ENCODE measurements at regions not wholly inside any gene's neighbourhood (a gene's known extent, or its start where the extent isn't known, plus 50 kb on each side); places are given as distances from the start of the nearest gene placed in this dataset.

DNA sequence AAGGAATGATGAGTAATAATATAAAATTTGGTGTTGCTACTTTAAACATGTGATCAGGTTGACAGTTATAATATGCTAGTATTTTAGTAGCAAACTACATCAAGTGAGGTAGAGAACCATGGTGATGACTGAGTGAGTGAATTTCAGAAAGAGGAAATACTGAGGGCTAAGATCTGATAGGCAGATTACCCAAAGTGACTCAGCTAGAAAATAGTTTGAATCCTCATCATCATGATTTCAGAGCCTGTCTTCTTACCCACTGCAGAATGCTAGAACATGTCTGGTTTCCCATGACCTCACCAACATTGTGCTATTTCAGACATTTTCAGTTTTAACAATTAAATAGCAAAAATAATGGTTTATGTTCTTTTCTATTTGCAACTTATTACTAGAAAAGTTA, 602.1 kb downstream of the TAF11L14 start:
- Histone ChIP-seq H3K27me3 (ENCODE audit: insufficient read depth, low read length) (no peaks in the 10 kb centered on the region), H4K91ac (ENCODE audit: low read depth, low read length) (no peak overlapping the region), H3K4me3 (ENCODE audit: low read depth, low read length) (no peak overlapping the region), H2BK12ac (ENCODE audit: low read length) (no peak overlapping the region), H3K79me1 (ENCODE audit: low read length) (no peaks in the 10 kb centered on the region), H2AK5ac (ENCODE audit: low read length) (no peak overlapping the region), H3K9me3 (ENCODE audit: insufficient read depth, low read depth, low read length) (no peaks in the 10 kb centered on the region), H2AFZ (ENCODE audit: insufficient read depth, low read length, poor library complexity) (no peak overlapping the region), H3K36me3 (ENCODE audit: control insufficient read depth in 1 of 2, insufficient read depth in 2 of 2, low read length in 2 of 2) (no peaks in the 10 kb centered on the region), H3K14ac (ENCODE audit: low read length) (no peak overlapping the region), H4K12ac (ENCODE audit: low read depth, low read length) (no peak overlapping the region), H3K27ac (ENCODE audit: low read depth, low read length) (no peak overlapping the region), H2BK120ac (ENCODE audit: insufficient read depth, low read length, poor library complexity) (no peak overlapping the region), H3K9ac (ENCODE audit: low read length) (no peak overlapping the region), H3K79me2 (ENCODE audit: control insufficient read depth, insufficient read depth, low read length, poor library complexity) (no peaks in the 10 kb centered on the region), H3K18ac (ENCODE audit: low read length) (no peak overlapping the region), H3K23ac (ENCODE audit: low read length) (no peak overlapping the region), H3K4me2 (ENCODE audit: low read length) (no peak overlapping the region), H2BK5ac (ENCODE audit: low read depth, low read length, poor library complexity) (no peak overlapping the region), H3K4ac (ENCODE audit: low read depth, low read length) (no peak overlapping the region), H3K4me1 (ENCODE audit: control insufficient read depth in 1 of 2, insufficient read depth in 2 of 2, low read length in 2 of 2) (no peaks in the 10 kb centered on the region), H4K8ac (ENCODE audit: low read depth, low read length) (no peak overlapping the region)
- DNase-seq, result peak; percentile 5 to 50

DNA sequence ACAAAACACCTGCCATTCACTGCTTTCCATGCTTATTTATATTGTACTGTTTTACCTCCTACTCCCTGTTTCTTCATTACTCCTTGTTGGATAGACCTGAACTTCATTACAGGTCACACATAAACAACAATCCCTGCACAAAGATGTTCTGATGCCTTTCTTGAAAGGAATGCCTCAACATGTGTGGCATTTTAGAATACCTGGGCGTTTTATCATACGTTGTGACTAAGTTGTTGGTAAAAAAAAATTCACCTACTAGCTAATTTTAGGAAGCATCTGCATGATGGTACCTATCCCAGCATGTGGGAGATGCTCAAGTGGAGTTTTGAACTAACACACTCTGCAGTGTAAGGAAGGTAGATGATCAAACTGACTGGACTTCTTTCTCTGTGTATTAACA, 604.1 kb downstream of the TAF11L14 start:
- Histone ChIP-seq H2BK12ac (ENCODE audit: low read length) (no peak overlapping the region), H3K27me3 (ENCODE audit: insufficient read depth, low read length) (no peaks in the 10 kb centered on the region), H2BK5ac (ENCODE audit: low read depth, low read length, poor library complexity) (no peak overlapping the region), H4K12ac (ENCODE audit: low read depth, low read length) (no peak overlapping the region), H3K27ac (ENCODE audit: low read depth, low read length) (no peak overlapping the region), H3K14ac (ENCODE audit: low read length) (no peak overlapping the region), H3K9me3 (ENCODE audit: insufficient read depth, low read depth, low read length) (no peaks in the 10 kb centered on the region), H3K4ac (ENCODE audit: low read depth, low read length) (no peak overlapping the region), H4K91ac (ENCODE audit: low read depth, low read length) (no peak overlapping the region), H2AFZ (ENCODE audit: insufficient read depth, low read length, poor library complexity) (no peak overlapping the region), H3K18ac (ENCODE audit: low read length) (no peak overlapping the region), H3K4me1 (ENCODE audit: control insufficient read depth in 1 of 2, insufficient read depth in 2 of 2, low read length in 2 of 2) (no peaks in the 10 kb centered on the region), H4K8ac (ENCODE audit: low read depth, low read length) (no peak overlapping the region), H3K36me3 (ENCODE audit: control insufficient read depth in 1 of 2, insufficient read depth in 2 of 2, low read length in 2 of 2) (no peaks in the 10 kb centered on the region), H2AK5ac (ENCODE audit: low read length) (no peak overlapping the region), H3K23ac (ENCODE audit: low read length) (no peak overlapping the region), H3K4me3 (ENCODE audit: low read depth, low read length) (no peak overlapping the region), H3K79me2 (ENCODE audit: control insufficient read depth, insufficient read depth, low read length, poor library complexity) (no peaks in the 10 kb centered on the region), H3K9ac (ENCODE audit: low read length) (no peak overlapping the region), H2BK120ac (ENCODE audit: insufficient read depth, low read length, poor library complexity) (no peak overlapping the region), H3K4me2 (ENCODE audit: low read length) (no peak overlapping the region), H3K79me1 (ENCODE audit: low read length) (no peaks in the 10 kb centered on the region)
- WGBS (ENCODE audit: extremely low coverage, insufficient coverage, insufficient read length), result no CpG with 5 or more reads among the region's 2 CpGs
- peak in 1 of 2 donors; percentile 15 for DNase-seq

DNA sequence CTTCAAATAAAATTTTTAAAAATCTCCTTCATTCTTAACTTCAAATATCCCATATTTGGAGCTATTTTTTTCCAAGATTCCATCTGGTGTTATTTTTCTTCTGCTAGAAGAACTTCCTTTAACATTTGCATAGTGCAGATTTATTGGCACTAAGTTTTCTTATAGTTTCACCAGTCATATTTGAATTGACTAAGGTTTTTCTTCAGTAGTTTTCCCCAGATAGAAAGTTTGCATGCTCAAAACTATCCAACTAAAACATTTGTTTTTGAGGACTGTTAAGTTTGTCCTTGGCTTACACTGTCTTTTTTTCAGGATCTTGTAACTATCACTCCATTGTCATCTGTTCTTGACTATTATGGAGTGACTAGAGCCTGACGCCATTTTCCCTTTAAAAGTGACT, 606.7 kb downstream of the TAF11L14 start:
- H3K4me2 ChIP-seq (ENCODE audit: low read length), result no peak overlapping the region
- no peak overlapping the region for H3K14ac ChIP-seq (ENCODE audit: low read length)
- no peaks in the 10 kb centered on the region for H3K9me3 ChIP-seq (ENCODE audit: insufficient read depth, low read depth, low read length)
- H2BK5ac ChIP-seq (ENCODE audit: low read depth, low read length, poor library complexity), result no peak overlapping the region
- H3K9ac ChIP-seq (ENCODE audit: low read length), result no peak overlapping the region
- H3K27ac ChIP-seq (ENCODE audit: low read depth, low read length), result no peak overlapping the region
- no peaks in the 10 kb centered on the region for H3K79me2 ChIP-seq (ENCODE audit: control insufficient read depth, insufficient read depth, low read length, poor library complexity)
- no peak overlapping the region for H2AFZ ChIP-seq (ENCODE audit: insufficient read depth, low read length, poor library complexity)
- H3K4me1 ChIP-seq (ENCODE audit: control insufficient read depth in 1 of 2, insufficient read depth in 2 of 2, low read length in 2 of 2), result no peaks in the 10 kb centered on the region
- H3K18ac ChIP-seq (ENCODE audit: low read length), result no peak overlapping the region
- H4K8ac ChIP-seq (ENCODE audit: low read depth, low read length), result no peak overlapping the region
- no peaks in the 10 kb centered on the region for H3K36me3 ChIP-seq (ENCODE audit: control insufficient read depth in 1 of 2, insufficient read depth in 2 of 2, low read length in 2 of 2)
- H3K4me3 ChIP-seq (ENCODE audit: low read depth, low read length), result no peak overlapping the region
- H3K27me3 ChIP-seq (ENCODE audit: insufficient read depth, low read length), result no peaks in the 10 kb centered on the region
- no peak for DNase-seq
- H3K23ac ChIP-seq (ENCODE audit: low read length), result no peak overlapping the region
- H3K4ac ChIP-seq (ENCODE audit: low read depth, low read length), result no peak overlapping the region
- H4K91ac ChIP-seq (ENCODE audit: low read depth, low read length), result no peak overlapping the region
- no peaks in the 10 kb centered on the region for H3K79me1 ChIP-seq (ENCODE audit: low read length)
- H2AK5ac ChIP-seq (ENCODE audit: low read length), result no peak overlapping the region
- H2BK120ac ChIP-seq (ENCODE audit: insufficient read depth, low read length, poor library complexity), result no peak overlapping the region
- H4K12ac ChIP-seq (ENCODE audit: low read depth, low read length), result no peak overlapping the region
- WGBS (ENCODE audit: extremely low coverage, insufficient coverage, insufficient read length), result no CpG with 5 or more reads among the region's 1 CpG
- H2BK12ac ChIP-seq (ENCODE audit: low read length), result no peak overlapping the region

DNA sequence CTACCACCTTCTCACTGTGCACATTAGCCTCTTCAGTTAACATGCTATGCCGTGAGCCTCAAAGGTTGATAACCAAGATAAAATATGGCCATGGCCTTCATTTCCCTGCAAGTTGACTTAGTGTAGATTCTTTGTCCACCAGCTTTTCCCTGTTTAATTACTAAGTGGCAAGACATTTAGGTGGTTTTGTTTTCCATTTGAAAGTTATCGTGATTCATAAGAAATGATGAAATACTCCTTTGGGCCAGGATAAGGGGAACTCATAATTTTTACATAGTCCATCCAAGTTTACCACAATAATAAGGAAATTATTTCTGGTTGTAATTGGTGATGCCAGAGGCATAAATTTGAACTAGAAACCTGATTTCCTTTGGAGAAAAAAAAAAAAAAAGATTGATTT, 609.6 kb downstream of the TAF11L14 start:
- DNase-seq, result no peak
- Histone ChIP-seq H2BK5ac (ENCODE audit: low read depth, low read length, poor library complexity) (no peak overlapping the region), H3K4me2 (ENCODE audit: low read length) (no peak overlapping the region), H3K4me1 (ENCODE audit: control insufficient read depth in 1 of 2, insufficient read depth in 2 of 2, low read length in 2 of 2) (no peaks in the 10 kb centered on the region), H3K9me3 (ENCODE audit: insufficient read depth, low read depth, low read length) (no peaks in the 10 kb centered on the region), H3K79me2 (ENCODE audit: control insufficient read depth, insufficient read depth, low read length, poor library complexity) (no peaks in the 10 kb centered on the region), H2AFZ (ENCODE audit: insufficient read depth, low read length, poor library complexity) (no peak overlapping the region), H4K12ac (ENCODE audit: low read depth, low read length) (no peak overlapping the region), H3K4me3 (ENCODE audit: low read depth, low read length) (no peak overlapping the region), H3K27ac (ENCODE audit: low read depth, low read length) (no peak overlapping the region), H3K9ac (ENCODE audit: low read length) (no peak overlapping the region), H3K36me3 (ENCODE audit: control insufficient read depth in 1 of 2, insufficient read depth in 2 of 2, low read length in 2 of 2) (no peaks in the 10 kb centered on the region), H4K91ac (ENCODE audit: low read depth, low read length) (no peak overlapping the region), H3K23ac (ENCODE audit: low read length) (no peak overlapping the region), H2AK5ac (ENCODE audit: low read length) (no peak overlapping the region), H3K27me3 (ENCODE audit: insufficient read depth, low read length) (no peaks in the 10 kb centered on the region), H3K4ac (ENCODE audit: low read depth, low read length) (no peak overlapping the region), H2BK120ac (ENCODE audit: insufficient read depth, low read length, poor library complexity) (no peak overlapping the region), H2BK12ac (ENCODE audit: low read length) (no peak overlapping the region), H3K79me1 (ENCODE audit: low read length) (no peaks in the 10 kb centered on the region), H3K14ac (ENCODE audit: low read length) (no peak overlapping the region), H4K8ac (ENCODE audit: low read depth, low read length) (no peak overlapping the region), H3K18ac (ENCODE audit: low read length) (no peak overlapping the region)
- no CpG with 5 or more reads among the region's 2 CpGs for WGBS (ENCODE audit: extremely low coverage, insufficient coverage, insufficient read length)

DNA sequence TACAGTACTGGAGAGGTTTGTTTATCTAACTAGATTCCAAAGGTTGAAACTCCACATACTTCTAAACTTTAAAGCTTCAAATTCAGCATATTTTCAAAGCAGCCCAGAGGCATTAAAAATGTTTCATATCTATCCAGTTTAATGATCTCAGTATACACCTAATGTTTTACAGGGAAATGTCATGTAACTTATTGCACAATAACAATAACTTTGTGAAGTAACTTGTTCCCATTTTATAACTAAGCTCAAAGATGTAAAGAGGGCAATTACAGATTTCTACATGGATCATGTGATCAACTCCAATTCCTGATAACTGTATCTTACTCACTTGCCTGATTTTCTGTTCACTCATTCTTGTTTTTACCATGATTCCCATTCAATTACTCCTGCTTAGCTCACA, 610.0 kb downstream of the TAF11L14 start:
- no peak overlapping the region for H2BK120ac ChIP-seq (ENCODE audit: insufficient read depth, low read length, poor library complexity)

More for the DNA sequence above, 610.0 kb downstream of the TAF11L14 start:
- no peak overlapping the region for H3K27ac ChIP-seq (ENCODE audit: low read depth, low read length)
- H3K9ac ChIP-seq (ENCODE audit: low read length), result no peak overlapping the region
- no peaks in the 10 kb centered on the region for H3K9me3 ChIP-seq (ENCODE audit: insufficient read depth, low read depth, low read length)
- H3K79me2 ChIP-seq (ENCODE audit: control insufficient read depth, insufficient read depth, low read length, poor library complexity), result no peaks in the 10 kb centered on the region
- no peak overlapping the region for H3K18ac ChIP-seq (ENCODE audit: low read length)
- no peak overlapping the region for H3K4ac ChIP-seq (ENCODE audit: low read depth, low read length)
- H3K27me3 ChIP-seq (ENCODE audit: insufficient read depth, low read length), result no peaks in the 10 kb centered on the region
- H3K23ac ChIP-seq (ENCODE audit: low read length), result no peak overlapping the region
- DNase-seq, result no peak
- H2AFZ ChIP-seq (ENCODE audit: insufficient read depth, low read length, poor library complexity), result no peak overlapping the region
- H3K36me3 ChIP-seq (ENCODE audit: control insufficient read depth in 1 of 2, insufficient read depth in 2 of 2, low read length in 2 of 2), result no peaks in the 10 kb centered on the region
- H2BK12ac ChIP-seq (ENCODE audit: low read length), result no peak overlapping the region
- no peak overlapping the region for H2AK5ac ChIP-seq (ENCODE audit: low read length)
- no peak overlapping the region for H4K8ac ChIP-seq (ENCODE audit: low read depth, low read length)
- H3K14ac ChIP-seq (ENCODE audit: low read length), result no peak overlapping the region
- H3K4me1 ChIP-seq (ENCODE audit: control insufficient read depth in 1 of 2, insufficient read depth in 2 of 2, low read length in 2 of 2), result no peaks in the 10 kb centered on the region
- no peak overlapping the region for H3K4me3 ChIP-seq (ENCODE audit: low read depth, low read length)
- H2BK5ac ChIP-seq (ENCODE audit: low read depth, low read length, poor library complexity), result no peak overlapping the region
- no peaks in the 10 kb centered on the region for H3K79me1 ChIP-seq (ENCODE audit: low read length)
- no peak overlapping the region for H4K91ac ChIP-seq (ENCODE audit: low read depth, low read length)
- no peak overlapping the region for H4K12ac ChIP-seq (ENCODE audit: low read depth, low read length)
- no peak overlapping the region for H3K4me2 ChIP-seq (ENCODE audit: low read length)

Data from trophoblast cell (in vitro differentiated cells and primary cell).